Progenitor cell of endocrine pancreas (in vitro differentiated cells): ENCODE measurements at regions not wholly inside any gene's neighbourhood (a gene's known extent, or its start where the extent isn't known, plus 50 kb on each side); places are given as distances from the start of the nearest gene placed in this dataset.

Experiments used
- DNase-seq: peaks from one replicate; pipeline ENCODE4 v3.0.0; 2021; ENCODE audit warnings: low spot score; ENCODE audit not compliant: unreplicated experiment
- H3K27ac Mint-ChIP-seq: 2 replicates; pipeline ENCODE4 v1.8.0; 2021; ENCODE audit warnings: mild to moderate bottlenecking, moderate library complexity, mixed read lengths
- H3K27me3 Mint-ChIP-seq: 2 replicates; pipeline ENCODE4 v1.8.0; 2021; ENCODE audit warnings: mixed read lengths
- H3K36me3 Mint-ChIP-seq: 2 replicates; pipeline ENCODE4 v1.8.0; 2022; ENCODE audit warnings: mixed read lengths; ENCODE audit not compliant: insufficient read depth
- H3K4me1 Mint-ChIP-seq: 2 replicates; pipeline ENCODE4 v1.8.0; 2021; ENCODE audit warnings: low read depth, mixed read lengths
- H3K4me3 Mint-ChIP-seq: 2 replicates; pipeline ENCODE4 v1.8.0; 2021; ENCODE audit warnings: low read depth, mild to moderate bottlenecking, moderate library complexity, mixed read lengths
- H3K9me3 Mint-ChIP-seq: 2 replicates; pipeline ENCODE4 v1.8.0; 2021; ENCODE audit warnings: low read depth, mixed read lengths
- TF ChIP-seq, protein P1 (sequence below): fragments of 200-600 bp; sonication (generic); IDR thresholded peaks from one replicate; pipeline ENCODE4 v1.5.0; 2021; ENCODE audit warnings: antibody characterized with exemption, mild to moderate bottlenecking; ENCODE audit not compliant: unreplicated experiment

DNA sequence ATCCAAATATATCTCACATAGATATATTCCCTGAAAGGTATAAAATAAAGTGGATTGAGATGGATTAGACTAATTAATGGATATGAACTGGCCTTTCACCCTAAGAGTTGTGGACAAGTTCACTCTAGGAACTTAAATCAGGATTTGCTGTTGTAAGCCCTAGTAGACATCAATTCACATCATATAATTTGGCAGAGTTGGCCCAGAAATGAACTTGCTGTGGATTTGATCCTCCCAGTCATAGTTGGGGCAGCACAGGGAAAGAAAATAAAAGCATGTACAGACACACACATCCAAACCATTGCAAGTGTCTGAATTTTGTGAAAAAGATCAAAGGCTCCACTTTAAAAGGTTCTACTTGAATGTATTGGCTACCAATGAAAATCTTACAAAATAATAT is 734.7 kb upstream of the NR2F2 start:
- peaks cover 7% of the 10 kb centered on the region for H3K9me3 Mint-ChIP-seq

GRCh38 chr15:95596496-95596895 is 734.0 kb upstream of the NR2F2 start:
- Mint-ChIP-seq H3K27me3 (no peaks in the 10 kb centered on the region), H3K4me1 (no peaks in the 10 kb centered on the region)

More for the DNA sequence above, 734.7 kb upstream of the NR2F2 start:
- Mint-ChIP-seq H3K27me3 (peaks cover 2% of the 10 kb centered on the region), H3K4me3 (no peak overlapping the region), H3K4me1 (no peaks in the 10 kb centered on the region), H3K36me3 (no peaks in the 10 kb centered on the region), H3K27ac (no peak overlapping the region)
- no peak for DNase-seq
- TF ChIP-seq, protein P1, sequence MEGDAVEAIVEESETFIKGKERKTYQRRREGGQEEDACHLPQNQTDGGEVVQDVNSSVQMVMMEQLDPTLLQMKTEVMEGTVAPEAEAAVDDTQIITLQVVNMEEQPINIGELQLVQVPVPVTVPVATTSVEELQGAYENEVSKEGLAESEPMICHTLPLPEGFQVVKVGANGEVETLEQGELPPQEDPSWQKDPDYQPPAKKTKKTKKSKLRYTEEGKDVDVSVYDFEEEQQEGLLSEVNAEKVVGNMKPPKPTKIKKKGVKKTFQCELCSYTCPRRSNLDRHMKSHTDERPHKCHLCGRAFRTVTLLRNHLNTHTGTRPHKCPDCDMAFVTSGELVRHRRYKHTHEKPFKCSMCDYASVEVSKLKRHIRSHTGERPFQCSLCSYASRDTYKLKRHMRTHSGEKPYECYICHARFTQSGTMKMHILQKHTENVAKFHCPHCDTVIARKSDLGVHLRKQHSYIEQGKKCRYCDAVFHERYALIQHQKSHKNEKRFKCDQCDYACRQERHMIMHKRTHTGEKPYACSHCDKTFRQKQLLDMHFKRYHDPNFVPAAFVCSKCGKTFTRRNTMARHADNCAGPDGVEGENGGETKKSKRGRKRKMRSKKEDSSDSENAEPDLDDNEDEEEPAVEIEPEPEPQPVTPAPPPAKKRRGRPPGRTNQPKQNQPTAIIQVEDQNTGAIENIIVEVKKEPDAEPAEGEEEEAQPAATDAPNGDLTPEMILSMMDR: no peak

DNA sequence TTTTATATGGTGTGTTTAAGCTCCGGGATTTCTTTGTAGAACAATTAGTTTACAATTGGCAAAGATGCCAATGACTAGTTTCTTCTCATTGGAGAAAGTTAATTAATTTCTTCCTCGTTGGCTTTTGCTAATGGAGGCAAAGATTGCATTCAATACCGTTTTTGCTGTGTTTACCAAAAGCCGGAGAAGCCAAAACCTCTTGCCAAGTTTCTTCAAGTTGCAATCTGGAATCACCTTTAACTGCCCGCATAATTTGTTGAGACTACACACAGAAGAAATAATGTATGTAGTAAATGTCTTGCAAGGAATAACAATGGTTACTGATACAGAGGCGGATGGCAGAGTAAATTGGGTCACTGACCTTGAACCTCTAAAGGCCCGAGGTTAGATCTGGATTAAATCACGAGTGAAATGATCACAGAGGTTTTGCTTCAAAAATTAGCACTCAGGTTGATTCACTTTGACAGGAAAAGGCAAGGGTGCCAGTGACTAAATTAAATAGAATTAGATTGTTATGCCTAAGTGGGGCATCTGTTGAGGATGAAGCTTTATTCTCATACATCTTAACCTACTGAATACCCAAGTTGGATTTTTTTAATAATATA is 732.1 kb upstream of the NR2F2 start:
- Mint-ChIP-seq H3K4me3 (no peak overlapping the region), H3K27me3 (no peaks in the 10 kb centered on the region), H3K4me1 (no peaks in the 10 kb centered on the region), H3K27ac (no peak overlapping the region), H3K36me3 (no peaks in the 10 kb centered on the region), H3K9me3 (peaks cover 10% of the 10 kb centered on the region)
- DNase-seq: no peak
- TF ChIP-seq, protein P1: no peak

More at GRCh38 chr15:95596496-95596895, 734.0 kb upstream of the NR2F2 start:
- TF ChIP-seq, protein P1: no peak
- H3K27ac Mint-ChIP-seq: no peak overlapping the region
- H3K4me3 Mint-ChIP-seq: no peak overlapping the region
- no peak for DNase-seq
- peaks cover 7% of the 10 kb centered on the region for H3K9me3 Mint-ChIP-seq
- no peaks in the 10 kb centered on the region for H3K36me3 Mint-ChIP-seq

DNA sequence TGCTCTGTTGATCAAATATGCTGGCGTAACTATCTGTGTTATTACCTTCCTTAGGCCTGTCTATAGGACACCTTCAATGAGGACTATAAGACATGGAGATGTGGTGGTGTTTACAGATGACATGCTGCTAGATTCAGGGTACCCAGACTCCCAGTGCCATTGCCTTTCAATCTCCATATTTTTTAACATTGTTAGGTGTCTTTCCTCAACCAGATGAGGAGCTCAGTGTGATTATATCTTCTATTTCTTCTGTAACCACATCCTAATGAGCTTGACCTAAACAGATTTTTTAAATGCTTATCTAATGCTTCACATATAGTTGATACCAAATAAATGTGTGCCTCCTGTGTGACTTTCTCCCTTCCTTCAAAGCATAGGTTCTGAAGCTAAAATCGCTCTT is 730.1 kb upstream of the NR2F2 start:
- Mint-ChIP-seq H3K4me1 (no peaks in the 10 kb centered on the region), H3K9me3 (peaks cover 10% of the 10 kb centered on the region), H3K36me3 (no peaks in the 10 kb centered on the region), H3K27ac (no peak overlapping the region), H3K4me3 (no peak overlapping the region), H3K27me3 (no peaks in the 10 kb centered on the region)
- no peak for DNase-seq
- TF ChIP-seq, protein P1: no peak

DNA sequence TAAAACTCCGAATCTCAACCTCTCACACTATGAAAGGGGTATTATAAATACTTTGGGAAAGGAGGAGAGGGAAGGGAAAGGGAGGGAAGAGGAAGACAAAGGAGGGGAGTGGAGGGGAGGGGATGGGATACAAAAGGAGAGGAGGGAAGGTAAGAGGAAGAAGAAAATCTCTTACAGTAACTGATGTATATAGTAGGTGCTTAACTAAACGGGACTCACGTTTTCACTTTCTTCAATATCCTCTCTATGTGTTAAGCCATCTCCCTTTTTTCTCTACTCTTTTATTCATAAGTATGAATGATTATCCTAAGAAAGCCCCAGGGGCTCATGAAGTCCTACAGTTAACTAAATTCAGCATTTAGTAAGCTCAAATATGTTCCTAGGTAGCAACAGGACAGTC is 729.6 kb upstream of the NR2F2 start:
- no peak overlapping the region for H3K27ac Mint-ChIP-seq
- no peaks in the 10 kb centered on the region for H3K36me3 Mint-ChIP-seq
- TF ChIP-seq, protein P1: no peak
- no peaks in the 10 kb centered on the region for H3K27me3 Mint-ChIP-seq
- H3K9me3 Mint-ChIP-seq: peaks cover 10% of the 10 kb centered on the region
- no peaks in the 10 kb centered on the region for H3K4me1 Mint-ChIP-seq
- no peak for DNase-seq
- no peak overlapping the region for H3K4me3 Mint-ChIP-seq
